AG04449 (cell line): ENCODE measurements at regions not wholly inside any gene's neighbourhood (a gene's known extent, or its start where the extent isn't known, plus 50 kb on each side); places are given as distances from the start of the nearest gene placed in this dataset.

ENCODE experiments used
- CTCF ChIA-PET: fragments of 350-600 bp; formaldehyde crosslinking; extraction: SDS; loops from one replicate; lab custom pipeline; 2021; ENCODE audit warnings: antibody characterized with exemption; lab: Yijun Ruan, JAX
- POLR2A ChIA-PET: fragments of 400-600, 350-600 bp; formaldehyde crosslinking; extraction: SDS; loops from one replicate; lab custom pipeline; 2020; ENCODE audit warnings: antibody characterized with exemption, inconsistent platforms; lab: Yijun Ruan, JAX
- DNase-seq: peaks from one replicate; pipeline ENCODE4 v3.0.0-alpha.2; 2010; ENCODE audit warnings: low read depth, low spot score
- H3K4me3 ChIP-seq: 2 replicates; pipeline ENCODE4 v1.5.1; 2011; ENCODE audit warnings: low read depth, mild to moderate bottlenecking, control low read depth, low read length
- CTCF ChIP-seq: IDR thresholded peaks from one replicate; pipeline ENCODE4 v1.5.1; 2011; ENCODE audit warnings: mild to moderate bottlenecking, moderate library complexity, low read length, control low read depth, inconsistent platforms; ENCODE audit not compliant: insufficient read depth; ENCODE audit errors: missing control alignments

- CTCF ChIA-PET, result no interaction called here
- POLR2A ChIA-PET, result no interaction called here
- TF ChIP-seq CTCF, result no peak
- no peak overlapping the region for H3K4me3 ChIP-seq
- DNase-seq, result no peak
Observed at GRCh38 chrX:43166874-43167273, 388.9 kb upstream of the PPP1R2C start.

- POLR2A ChIA-PET, result no interaction called here
- no peak for TF ChIP-seq CTCF
- no peak overlapping the region for H3K4me3 ChIP-seq
- DNase-seq, result no peak
- CTCF ChIA-PET, result no interaction called here
Observed at GRCh38 chrX:43175434-43175833, 397.5 kb upstream of the PPP1R2C start.

- no peak overlapping the region for H3K4me3 ChIP-seq
- no peak for DNase-seq
- POLR2A ChIA-PET, result no interaction called here
- TF ChIP-seq CTCF, result no peak
- CTCF ChIA-PET, result no interaction called here
Observed at GRCh38 chrX:43176686-43177085, 398.7 kb upstream of the PPP1R2C start.

- ChIA-PET POLR2A (no interaction called here), CTCF (no interaction called here)
- H3K4me3 ChIP-seq, result no peak overlapping the region
- DNase-seq, result no peak
- TF ChIP-seq CTCF, result no peak
Observed at GRCh38 chrX:43188296-43188695, 410.3 kb upstream of the PPP1R2C start.

GRCh38 chrX:43211570-43211969 is 433.6 kb upstream of the PPP1R2C start:
- CTCF ChIA-PET, result no interaction called here
- TF ChIP-seq CTCF, result no peak
- no peak overlapping the region for H3K4me3 ChIP-seq
- POLR2A ChIA-PET, result no interaction called here
- no peak for DNase-seq

GRCh38 chrX:43218198-43218597 is 437.9 kb upstream of the MAOA start:
- CTCF ChIA-PET, result no interaction called here
- H3K4me3 ChIP-seq, result no peak overlapping the region
- POLR2A ChIA-PET, result no interaction called here
- no peak for DNase-seq
- TF ChIP-seq CTCF, result no peak
